Fibroblast of lung (primary cell): ENCODE measurements at regions not wholly inside any gene's neighbourhood (a gene's known extent, or its start where the extent isn't known, plus 50 kb on each side); places are given as distances from the start of the nearest gene placed in this dataset.

Experiments
- DNase-seq, 2 donors: peaks; one replicate each; pipeline versions ENCODE4 v3.0.0 to v3.0.0-alpha.2; 2010; ENCODE audit warnings: low read depth in 2 of 2
- H2AFZ ChIP-seq: 2 replicates; pipeline ENCODE4 v1.5.1; 2012; ENCODE audit warnings: low read length, control low read depth, inconsistent platforms
- H3K27ac ChIP-seq: 2 replicates; pipeline ENCODE4 v1.5.1; 2011; ENCODE audit warnings: low read length, control low read depth; ENCODE audit not compliant: insufficient read depth
- H3K27me3 ChIP-seq: 2 replicates; pipeline ENCODE4 v1.5.1; 2011; ENCODE audit warnings: mild to moderate bottlenecking, low read length; ENCODE audit not compliant: control insufficient read depth, insufficient read depth
- H3K36me3 ChIP-seq: 2 replicates; pipeline ENCODE4 v1.5.1; 2011; ENCODE audit warnings: low read length; ENCODE audit not compliant: control insufficient read depth, insufficient read depth
- H3K4me1 ChIP-seq: 2 replicates; pipeline ENCODE4 v1.5.1; 2011; ENCODE audit warnings: low read length; ENCODE audit not compliant: control insufficient read depth, insufficient read depth; ENCODE audit errors: extremely low read depth
- H3K4me2 ChIP-seq: 2 replicates; pipeline ENCODE4 v1.5.1; 2011; ENCODE audit warnings: low read length, control low read depth; ENCODE audit not compliant: insufficient read depth; ENCODE audit errors: extremely low read depth
- H3K4me3 ChIP-seq, 4 experiments: fragments of 200-600 bp in 1 of 4; sonication (generic) in 1 of 4; replicated peaks in 1 of 4; 2 replicates each; pipeline ENCODE4 v1.5.1; 2011 to 2016; ENCODE audit warnings: low read length in 4 of 4, low read depth in 3 of 4, mild to moderate bottlenecking in 3 of 4, control low read depth in 2 of 4, inconsistent platforms in 1 of 4, mixed read lengths in 1 of 4; ENCODE audit not compliant: insufficient read depth in 1 of 4; ENCODE audit errors: control extremely low read depth in 1 of 4
- H3K79me2 ChIP-seq: 2 replicates; pipeline ENCODE4 v1.5.1; 2012; ENCODE audit warnings: mild to moderate bottlenecking, low read length, inconsistent platforms; ENCODE audit not compliant: control insufficient read depth, insufficient read depth
- H3K9ac ChIP-seq: 2 replicates; pipeline ENCODE4 v1.5.1; 2011; ENCODE audit warnings: mild to moderate bottlenecking, low read length, control low read depth; ENCODE audit not compliant: insufficient read depth
- H3K9me3 ChIP-seq: 2 replicates; pipeline ENCODE4 v1.5.1; 2012; ENCODE audit warnings: low read depth, low read length; ENCODE audit not compliant: control insufficient read depth, insufficient read depth
- H4K20me1 ChIP-seq: 2 replicates; pipeline ENCODE4 v1.5.1; 2011; ENCODE audit warnings: low read length; ENCODE audit not compliant: control insufficient read depth, insufficient read depth; ENCODE audit errors: extremely low read depth
- CTCF ChIP-seq, 2 donors: IDR thresholded peaks in 1 of 2; conservative IDR thresholded peaks in 1 of 2; 1 replicate in 1 of 2; 2 replicates in 1 of 2; pipeline ENCODE4 v1.5.1; 2011 to 2012; ENCODE audit warnings: low read length in 2 of 2, control low read depth in 1 of 2, inconsistent platforms in 1 of 2, low read depth in 1 of 2, mild to moderate bottlenecking in 1 of 2
- EZH2 ChIP-seq: IDR thresholded peaks from 2 replicates; pipeline ENCODE4 v1.5.1; 2012; ENCODE audit warnings: low read length, control low read depth, mild to moderate bottlenecking; ENCODE audit errors: missing control alignments

GRCh38 chr5:102613661-102614060 is 114.9 kb upstream of the SLCO6A1 start:
- Histone ChIP-seq H3K9ac (no peak overlapping the region), H3K4me2 (no peak overlapping the region), H3K27me3 (no peaks in the 10 kb centered on the region), H3K4me1 (no peaks in the 10 kb centered on the region), H3K9me3 (no peaks in the 10 kb centered on the region), H3K36me3 (no peaks in the 10 kb centered on the region), H4K20me1 (no peaks in the 10 kb centered on the region), H3K27ac (no peak overlapping the region), H2AFZ (no peak overlapping the region), H3K79me2 (no peaks in the 10 kb centered on the region), H3K4me3 (no peak overlapping the region)
- DNase-seq: no peak
- TF ChIP-seq CTCF (conservative IDR thresholded peaks at IDR 0.05 in 1 of 2, IDR thresholded peaks at IDR 0.05 in 1 of 2; ENCODE audit: low read depth in 1 of 2, low read length in 2 of 2): no peak
- TF ChIP-seq EZH2: no peak

- no peak for TF ChIP-seq CTCF (conservative IDR thresholded peaks at IDR 0.05 in 1 of 2, IDR thresholded peaks at IDR 0.05 in 1 of 2; ENCODE audit: low read depth in 1 of 2, low read length in 2 of 2)
- TF ChIP-seq EZH2: no peak
- peak in 1 of 2 donors; percentile 33 for DNase-seq
- Histone ChIP-seq H4K20me1 (no peaks in the 10 kb centered on the region), H3K4me1 (no peaks in the 10 kb centered on the region), H3K9me3 (no peaks in the 10 kb centered on the region), H3K27ac (no peak overlapping the region), H2AFZ (no peak overlapping the region), H3K36me3 (no peaks in the 10 kb centered on the region), H3K9ac (no peak overlapping the region), H3K4me2 (no peak overlapping the region), H3K79me2 (no peaks in the 10 kb centered on the region), H3K27me3 (no peaks in the 10 kb centered on the region), H3K4me3 (no peak overlapping the region)
Measured at GRCh38 chr5:102617191-102618187, 118.7 kb upstream of the SLCO6A1 start.

GRCh38 chr5:102622262-102622661 is 123.5 kb upstream of the SLCO6A1 start:
- peaks cover 4% of the 10 kb centered on the region for H3K4me1 ChIP-seq
- no peak overlapping the region for H3K4me3 ChIP-seq
- H3K27me3 ChIP-seq: no peaks in the 10 kb centered on the region
- H3K9me3 ChIP-seq: no peaks in the 10 kb centered on the region
- H3K4me2 ChIP-seq: no peak overlapping the region
- no peaks in the 10 kb centered on the region for H4K20me1 ChIP-seq
- no peaks in the 10 kb centered on the region for H3K36me3 ChIP-seq
- no peak overlapping the region for H3K27ac ChIP-seq
- no peak for TF ChIP-seq CTCF (conservative IDR thresholded peaks at IDR 0.05 in 1 of 2, IDR thresholded peaks at IDR 0.05 in 1 of 2; ENCODE audit: low read depth in 1 of 2, low read length in 2 of 2)
- DNase-seq: no peak
- no peak overlapping the region for H3K9ac ChIP-seq
- H3K79me2 ChIP-seq: no peaks in the 10 kb centered on the region
- no peak overlapping the region for H2AFZ ChIP-seq
